ENCODE measurements at regions not wholly inside any gene's neighbourhood (a gene's known extent, or its start where the extent isn't known, plus 50 kb on each side); places are given as distances from the start of the nearest gene placed in this dataset.
"Not testable (repeated sequence)": the region's sequence is repeated elsewhere in the genome, so short reads cannot be mapped to it uniquely, and the experiment has no call there.

DNA sequence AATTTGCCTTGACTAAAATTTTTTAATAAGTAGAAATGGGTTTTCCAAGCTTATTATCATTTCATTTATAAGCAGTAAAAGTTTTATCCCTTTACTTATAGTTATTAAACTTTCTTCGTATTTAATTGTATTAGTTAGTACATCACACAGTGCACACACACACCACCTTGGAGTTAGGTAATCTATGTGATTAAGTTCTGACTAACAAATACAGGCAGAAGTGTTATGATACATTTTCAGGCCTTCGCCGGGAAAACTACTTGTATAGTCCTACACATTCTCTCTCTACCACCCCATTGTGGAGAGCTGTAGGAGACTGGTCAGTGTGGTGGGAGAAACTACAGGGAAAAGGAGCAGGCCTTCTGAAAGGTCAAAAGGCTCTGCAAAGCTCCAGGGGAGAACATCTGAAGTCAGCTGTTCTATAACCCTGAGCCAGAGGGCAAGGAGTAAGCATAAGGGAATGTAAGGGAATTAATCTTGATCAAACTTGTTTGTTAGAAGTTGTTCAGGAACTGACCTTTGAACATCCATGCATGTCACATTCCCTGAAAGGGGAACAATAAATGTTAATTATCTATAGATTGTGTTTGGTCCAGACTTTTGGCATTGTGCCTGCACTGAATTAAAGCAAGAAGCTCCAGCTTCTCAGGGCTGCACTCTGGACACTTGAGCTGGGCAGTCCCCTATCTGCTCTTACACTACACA, 231.7 kb downstream of the FSIP2 start:
- TF ChIP-seq, protein P1, sequence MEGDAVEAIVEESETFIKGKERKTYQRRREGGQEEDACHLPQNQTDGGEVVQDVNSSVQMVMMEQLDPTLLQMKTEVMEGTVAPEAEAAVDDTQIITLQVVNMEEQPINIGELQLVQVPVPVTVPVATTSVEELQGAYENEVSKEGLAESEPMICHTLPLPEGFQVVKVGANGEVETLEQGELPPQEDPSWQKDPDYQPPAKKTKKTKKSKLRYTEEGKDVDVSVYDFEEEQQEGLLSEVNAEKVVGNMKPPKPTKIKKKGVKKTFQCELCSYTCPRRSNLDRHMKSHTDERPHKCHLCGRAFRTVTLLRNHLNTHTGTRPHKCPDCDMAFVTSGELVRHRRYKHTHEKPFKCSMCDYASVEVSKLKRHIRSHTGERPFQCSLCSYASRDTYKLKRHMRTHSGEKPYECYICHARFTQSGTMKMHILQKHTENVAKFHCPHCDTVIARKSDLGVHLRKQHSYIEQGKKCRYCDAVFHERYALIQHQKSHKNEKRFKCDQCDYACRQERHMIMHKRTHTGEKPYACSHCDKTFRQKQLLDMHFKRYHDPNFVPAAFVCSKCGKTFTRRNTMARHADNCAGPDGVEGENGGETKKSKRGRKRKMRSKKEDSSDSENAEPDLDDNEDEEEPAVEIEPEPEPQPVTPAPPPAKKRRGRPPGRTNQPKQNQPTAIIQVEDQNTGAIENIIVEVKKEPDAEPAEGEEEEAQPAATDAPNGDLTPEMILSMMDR (IDR thresholded peaks at IDR 0.05; ENCODE audit: unreplicated experiment): no peak
- no peak overlapping the region for H3K4me3 Mint-ChIP-seq
- H3K36me3 Mint-ChIP-seq: peaks cover 6% of the 10 kb centered on the region
- H3K4me1 Mint-ChIP-seq: peaks cover 6% of the 10 kb centered on the region
- H3K27ac Mint-ChIP-seq: no peak overlapping the region
- H3K27me3 Mint-ChIP-seq (ENCODE audit: low read depth): no peaks in the 10 kb centered on the region
- no peak for DNase-seq (ENCODE audit: low spot score in 2 of 2, unreplicated experiment in 2 of 2)
- H3K9me3 Mint-ChIP-seq: peaks cover 12% of the 10 kb centered on the region

DNA sequence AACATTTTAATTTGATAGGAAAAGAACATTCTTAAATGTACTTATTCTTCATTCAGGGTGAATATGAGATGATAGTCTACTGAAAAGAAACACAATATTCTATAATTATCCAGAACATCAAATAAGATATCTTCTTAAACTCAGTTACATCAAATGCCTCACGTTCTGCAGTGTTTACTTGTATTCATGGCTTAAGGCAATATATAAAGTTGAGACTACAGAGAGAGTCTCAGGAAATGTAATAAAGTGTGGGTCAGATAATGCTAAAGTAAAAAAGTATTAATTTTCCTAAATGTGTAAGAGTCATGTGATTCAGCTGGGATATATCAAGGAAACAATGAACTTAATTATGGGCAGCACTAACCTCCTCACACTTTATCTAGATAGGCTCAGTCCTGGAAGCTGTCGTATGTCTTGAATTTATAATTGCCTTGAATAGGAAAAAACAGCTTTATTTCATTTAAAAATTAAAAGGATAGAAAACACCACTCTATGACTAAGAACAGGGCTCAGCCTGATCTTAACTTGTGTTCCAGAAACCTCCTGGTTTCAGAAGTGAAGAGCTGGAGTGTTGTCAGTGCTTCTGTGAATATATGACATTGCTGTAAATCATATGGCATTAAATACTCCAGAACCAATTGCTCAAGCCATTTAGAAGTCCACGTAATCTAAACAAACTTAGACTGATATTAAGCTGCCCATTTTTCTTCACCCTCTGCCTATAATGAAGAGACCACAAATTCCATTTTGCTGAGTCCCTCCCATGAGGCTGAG, 240.2 kb downstream of the FSIP2 start:
- H3K9me3 Mint-ChIP-seq: peaks cover 5% of the 10 kb centered on the region
- H3K4me1 Mint-ChIP-seq: peaks cover 7% of the 10 kb centered on the region
- no peak for DNase-seq (ENCODE audit: low spot score in 2 of 2, unreplicated experiment in 2 of 2)
- no peak overlapping the region for H3K4me3 Mint-ChIP-seq
- TF ChIP-seq, protein P1 (IDR thresholded peaks at IDR 0.05; ENCODE audit: unreplicated experiment): no peak
- H3K27ac Mint-ChIP-seq: no peak overlapping the region
- H3K36me3 Mint-ChIP-seq: no peaks in the 10 kb centered on the region
- H3K27me3 Mint-ChIP-seq (ENCODE audit: low read depth): no peaks in the 10 kb centered on the region

DNA sequence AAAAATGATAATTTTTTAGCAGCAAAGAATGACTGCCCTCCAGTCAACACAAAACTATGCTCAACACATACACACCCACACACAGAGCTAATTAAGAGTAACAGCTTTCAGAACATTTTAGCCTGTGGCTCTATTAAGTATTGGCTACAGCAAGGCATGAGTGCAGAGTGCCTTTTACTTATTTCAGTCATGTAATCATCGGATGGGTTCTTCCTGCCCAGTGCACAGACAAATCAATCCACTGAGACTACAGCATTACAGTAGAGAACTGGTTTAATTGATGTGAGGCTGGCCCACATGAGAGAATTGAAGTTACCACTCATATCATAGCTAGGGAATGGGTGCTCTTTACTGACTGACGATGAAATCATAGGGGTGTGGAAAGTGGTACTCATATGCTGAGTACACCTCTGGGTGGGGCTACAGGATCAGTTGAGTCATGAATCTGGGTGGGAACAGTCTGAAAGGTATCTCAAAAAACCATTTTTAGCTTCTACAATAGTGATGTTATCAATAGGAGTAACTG, 241.0 kb downstream of the FSIP2 start:
- no peak overlapping the region for H3K27ac Mint-ChIP-seq
- H3K4me1 Mint-ChIP-seq: peaks cover 7% of the 10 kb centered on the region
- no peak overlapping the region for H3K4me3 Mint-ChIP-seq
- no peaks in the 10 kb centered on the region for H3K36me3 Mint-ChIP-seq
- no peaks in the 10 kb centered on the region for H3K27me3 Mint-ChIP-seq (ENCODE audit: low read depth)
- TF ChIP-seq, protein P1 (IDR thresholded peaks at IDR 0.05; ENCODE audit: unreplicated experiment): no peak
- no peaks in the 10 kb centered on the region for H3K9me3 Mint-ChIP-seq
- no peak for DNase-seq (ENCODE audit: low spot score in 2 of 2, unreplicated experiment in 2 of 2)

DNA sequence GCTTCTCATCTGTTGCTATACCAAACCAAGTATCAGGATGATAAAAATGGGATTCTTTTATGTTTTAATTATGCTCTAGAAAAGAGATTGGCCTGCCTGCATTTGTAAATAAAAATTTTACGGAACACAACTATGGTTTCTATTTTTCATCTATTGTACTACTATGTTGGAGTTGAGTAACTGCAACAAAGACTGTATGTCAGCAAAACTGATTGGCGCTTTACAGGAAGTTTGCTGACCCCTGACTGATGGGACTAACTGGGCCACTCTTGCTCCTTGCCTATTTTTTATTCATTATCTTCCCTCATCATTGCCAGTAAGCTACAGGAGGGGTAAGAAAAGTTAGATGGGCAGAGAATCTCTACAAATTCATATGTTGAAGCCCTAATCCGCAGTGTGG, 242.3 kb downstream of the FSIP2 start:
- H3K36me3 Mint-ChIP-seq: no peaks in the 10 kb centered on the region
- TF ChIP-seq, protein P1 (IDR thresholded peaks at IDR 0.05; ENCODE audit: unreplicated experiment): no peak
- H3K9me3 Mint-ChIP-seq: no peaks in the 10 kb centered on the region
- peaks cover 10% of the 10 kb centered on the region for H3K4me1 Mint-ChIP-seq
- no peaks in the 10 kb centered on the region for H3K27me3 Mint-ChIP-seq (ENCODE audit: low read depth)
- no peak overlapping the region for H3K4me3 Mint-ChIP-seq
- H3K27ac Mint-ChIP-seq: no peak overlapping the region
- no peak for DNase-seq (ENCODE audit: low spot score in 2 of 2, unreplicated experiment in 2 of 2)

DNA sequence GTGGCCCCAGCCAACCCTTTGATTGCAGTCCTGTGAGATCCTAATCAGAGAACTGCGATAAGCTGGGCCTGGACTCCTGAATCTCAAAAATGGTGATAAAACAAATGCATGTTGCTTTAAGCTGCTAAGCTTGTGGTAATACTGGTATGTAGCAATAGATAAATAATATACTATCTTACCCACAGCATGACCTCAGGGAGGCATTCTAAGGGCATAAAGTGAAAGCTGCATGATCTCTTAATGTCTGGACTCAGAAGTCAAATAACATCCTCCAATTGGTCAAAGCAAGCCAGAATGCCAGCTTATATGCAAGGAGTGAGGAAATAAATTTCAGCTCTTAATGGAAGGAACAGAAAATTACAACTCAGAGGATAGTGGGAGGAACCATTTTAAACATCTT, 246.1 kb downstream of the FSIP2 start:
- no peak for DNase-seq (ENCODE audit: low spot score in 2 of 2, unreplicated experiment in 2 of 2)
- Mint-ChIP-seq H3K9me3 (no peaks in the 10 kb centered on the region), H3K27me3 (ENCODE audit: low read depth) (no peaks in the 10 kb centered on the region), H3K4me1 (peaks cover 12% of the 10 kb centered on the region), H3K27ac (no peak overlapping the region), H3K4me3 (no peak overlapping the region), H3K36me3 (no peaks in the 10 kb centered on the region)
- TF ChIP-seq, protein P1 (IDR thresholded peaks at IDR 0.05; ENCODE audit: unreplicated experiment): no peak

DNA sequence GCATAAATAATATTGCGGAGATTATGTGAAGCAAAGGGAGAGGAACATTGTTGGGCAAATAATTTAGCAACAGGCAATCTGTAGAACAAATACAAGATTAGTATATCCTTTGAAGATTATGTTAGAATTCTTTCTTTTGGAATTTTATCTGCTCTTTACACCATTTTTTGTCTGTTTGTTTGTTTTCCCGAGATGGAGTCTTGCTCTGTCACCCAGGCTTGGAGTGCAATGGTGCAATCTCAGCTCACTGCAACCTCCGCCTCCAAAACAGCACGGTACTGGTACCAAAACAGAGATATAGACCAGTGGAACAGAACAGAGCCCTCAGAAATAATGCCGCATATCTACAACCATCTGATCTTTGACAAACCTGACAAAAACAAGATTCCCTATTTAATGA, 250.3 kb downstream of the FSIP2 start:
- DNase-seq (ENCODE audit: low spot score in 2 of 2, unreplicated experiment in 2 of 2); H3K27ac Mint-ChIP-seq; H3K36me3 Mint-ChIP-seq; H3K4me3 Mint-ChIP-seq; H3K27me3 Mint-ChIP-seq (ENCODE audit: low read depth); H3K9me3 Mint-ChIP-seq: not testable (repeated sequence)
- H3K4me1 Mint-ChIP-seq: peaks cover 10% of the 10 kb centered on the region

Measured in mesothelial cell of epicardium (in vitro differentiated cells).